SK-N-SH treated with all-trans-retinoic acid at 6 μM for 48 hours (cell line): ENCODE measurements at regions not wholly inside any gene's neighbourhood (a gene's known extent, or its start where the extent isn't known, plus 50 kb on each side); places are given as distances from the start of the nearest gene placed in this dataset.

Experiments
- ATAC-seq: fragments of 200-7000 bp; cut with Tn5 transposase; 3 replicates; pipeline ENCODE4 v1.9.1; 2020; ENCODE audit warnings: mild to moderate bottlenecking, moderate library complexity
- ARNTL ChIP-seq: fragments of 450-650 bp; formaldehyde crosslinking; IDR thresholded peaks from 2 replicates; pipeline ENCODE4 v1.5.0; 2020; ENCODE audit warnings: low read depth, mild to moderate bottlenecking, moderate library complexity, borderline replicate concordance
- BACH2 ChIP-seq: fragments of 250-450 bp; sonication (Bioruptor Pico); IDR thresholded peaks from 2 replicates; pipeline ENCODE4 v1.9.0; 2021; ENCODE audit warnings: mild to moderate bottlenecking, borderline replicate concordance
- CSDC2 ChIP-seq: fragments of 250-450 bp; sonication (Bioruptor Pico); IDR thresholded peaks from 2 replicates; pipeline ENCODE4 v1.5.0; 2020; ENCODE audit warnings: mild to moderate bottlenecking, moderate library complexity
- ESRRG ChIP-seq: fragments of 250-450 bp; sonication (Bioruptor Pico); IDR thresholded peaks from 2 replicates; pipeline ENCODE4 v1.6.1; 2021; ENCODE audit warnings: mild to moderate bottlenecking
- GLIS3 ChIP-seq: fragments of 250-450 bp; sonication (Bioruptor Pico); IDR thresholded peaks from 2 replicates; pipeline ENCODE4 v1.5.0; 2020; ENCODE audit warnings: mild to moderate bottlenecking, moderate library complexity
- ISL1 ChIP-seq: fragments of 250-450 bp; sonication (Bioruptor Pico); IDR thresholded peaks from 2 replicates; pipeline ENCODE4 v2.1.2; 2022; ENCODE audit warnings: mild to moderate bottlenecking, moderate library complexity
- PPARA ChIP-seq: fragments of 250-450 bp; sonication (Bioruptor Pico); IDR thresholded peaks from 2 replicates; pipeline ENCODE4 v1.5.0; 2020; ENCODE audit warnings: mild to moderate bottlenecking, borderline replicate concordance
- RARB ChIP-seq: fragments of 250-450 bp; sonication (Bioruptor Pico); IDR thresholded peaks from 2 replicates; pipeline ENCODE4 v1.8.0; 2021; ENCODE audit warnings: mild to moderate bottlenecking, moderate library complexity
- TCF4 ChIP-seq: fragments of 250-450 bp; sonication (Bioruptor Pico); IDR thresholded peaks from 2 replicates; pipeline ENCODE4 v1.8.0; 2021; ENCODE audit warnings: mild to moderate bottlenecking, moderate library complexity, borderline replicate concordance
- ZC3H10 ChIP-seq: fragments of 250-450 bp; sonication (Bioruptor Pico); IDR thresholded peaks from 2 replicates; pipeline ENCODE4 v1.5.1; 2021; ENCODE audit warnings: mild to moderate bottlenecking, moderate library complexity
- ZFP3 ChIP-seq: fragments of 250-450 bp; sonication (Bioruptor Pico); IDR thresholded peaks from 2 replicates; pipeline ENCODE4 v1.5.0; 2020; ENCODE audit warnings: mild to moderate bottlenecking, moderate library complexity
- ZFP30 ChIP-seq: fragments of 450-650 bp; formaldehyde crosslinking; IDR thresholded peaks from 2 replicates; pipeline ENCODE4 v1.5.0; 2022; ENCODE audit warnings: mild to moderate bottlenecking, moderate library complexity
- ZNF565 ChIP-seq: fragments of 450-650 bp; formaldehyde crosslinking; conservative IDR thresholded peaks from 2 replicates; pipeline ENCODE4 v1.5.0; 2020; ENCODE audit warnings: low read depth, mild to moderate bottlenecking, moderate library complexity
- TF ChIP-seq, protein P1 (sequence below): fragments of 250-450 bp; sonication (Bioruptor Pico); IDR thresholded peaks from 2 replicates; pipeline ENCODE4 v1.5.1; 2020; ENCODE audit warnings: low read depth, mild to moderate bottlenecking, moderate library complexity
- TF ChIP-seq, protein P2 (sequence below): fragments of 250-450 bp; sonication (Bioruptor Pico); IDR thresholded peaks from 2 replicates; pipeline ENCODE4 v1.5.0; 2020; ENCODE audit warnings: mild to moderate bottlenecking, moderate library complexity
- TF ChIP-seq, protein P3 (sequence below): fragments of 250-450 bp; sonication (Bioruptor Pico); IDR thresholded peaks from 2 replicates; pipeline ENCODE4 v1.8.0; 2021; ENCODE audit warnings: low read depth, mild to moderate bottlenecking, moderate library complexity, borderline replicate concordance
- TF ChIP-seq, protein P4 (sequence below): fragments of 250-450 bp; sonication (Bioruptor Pico); IDR thresholded peaks from 2 replicates; pipeline ENCODE4 v1.8.0; 2020; ENCODE audit warnings: mild to moderate bottlenecking, moderate library complexity, borderline replicate concordance

DNA sequence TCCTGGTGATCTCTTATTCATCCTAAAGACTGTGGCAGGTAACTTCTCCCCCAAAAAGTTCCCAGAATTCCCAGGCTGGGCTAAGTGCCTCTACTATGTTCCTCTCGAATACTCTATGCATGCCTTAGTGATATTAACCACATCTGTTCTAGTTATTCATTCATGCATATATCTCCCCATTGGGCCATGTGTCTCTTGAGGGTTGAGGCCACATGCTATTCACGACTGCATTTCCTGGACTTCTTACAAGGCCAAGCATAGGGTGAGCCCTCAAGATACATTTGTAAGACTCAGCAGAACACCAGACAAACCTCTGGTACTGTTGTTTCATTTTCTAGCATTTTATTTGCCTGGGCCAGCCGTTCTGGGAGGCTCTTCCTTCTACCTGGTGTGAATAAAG lies 117.0 kb downstream of the EN1 start (continued):
- TF ChIP-seq, protein P1, sequence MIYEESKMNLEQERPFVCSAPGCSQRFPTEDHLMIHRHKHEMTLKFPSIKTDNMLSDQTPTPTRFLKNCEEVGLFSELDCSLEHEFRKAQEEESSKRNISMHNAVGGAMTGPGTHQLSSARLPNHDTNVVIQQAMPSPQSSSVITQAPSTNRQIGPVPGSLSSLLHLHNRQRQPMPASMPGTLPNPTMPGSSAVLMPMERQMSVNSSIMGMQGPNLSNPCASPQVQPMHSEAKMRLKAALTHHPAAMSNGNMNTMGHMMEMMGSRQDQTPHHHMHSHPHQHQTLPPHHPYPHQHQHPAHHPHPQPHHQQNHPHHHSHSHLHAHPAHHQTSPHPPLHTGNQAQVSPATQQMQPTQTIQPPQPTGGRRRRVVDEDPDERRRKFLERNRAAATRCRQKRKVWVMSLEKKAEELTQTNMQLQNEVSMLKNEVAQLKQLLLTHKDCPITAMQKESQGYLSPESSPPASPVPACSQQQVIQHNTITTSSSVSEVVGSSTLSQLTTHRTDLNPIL: no peak
- no peak for TF ChIP-seq PPARA
- TF ChIP-seq ZFP3 (CRISPR knock-in tag): no peak
- TF ChIP-seq ZNF565 (CRISPR knock-in tag): no peak
- TF ChIP-seq, all 23 proteins: peak for 0

DNA sequence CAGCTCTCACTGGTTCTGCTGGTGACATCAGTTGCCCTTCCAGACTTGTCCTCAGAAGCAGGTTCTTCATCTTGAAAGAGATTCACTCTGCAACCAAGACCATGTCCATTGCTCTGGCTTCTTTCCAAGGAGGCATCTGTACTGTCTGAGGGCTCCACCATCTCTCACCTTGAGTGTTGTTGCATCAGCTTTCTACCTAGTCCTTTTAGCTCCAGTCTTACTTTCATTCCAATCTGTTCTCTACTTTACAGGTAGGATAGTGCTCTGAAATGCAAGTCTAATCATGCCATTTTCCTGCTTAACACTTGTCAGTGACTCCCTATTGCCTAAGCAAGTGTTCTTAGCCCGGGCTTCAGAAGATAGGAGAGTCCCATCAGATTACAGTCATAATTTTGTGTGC lies 117.7 kb downstream of the EN1 start:
- TF ChIP-seq ARNTL (no peak), BACH2 (CRISPR knock-in tag) (no peak), TCF4 (CRISPR knock-in tag) (no peak), PPARA (no peak)
- TF ChIP-seq, protein P2, sequence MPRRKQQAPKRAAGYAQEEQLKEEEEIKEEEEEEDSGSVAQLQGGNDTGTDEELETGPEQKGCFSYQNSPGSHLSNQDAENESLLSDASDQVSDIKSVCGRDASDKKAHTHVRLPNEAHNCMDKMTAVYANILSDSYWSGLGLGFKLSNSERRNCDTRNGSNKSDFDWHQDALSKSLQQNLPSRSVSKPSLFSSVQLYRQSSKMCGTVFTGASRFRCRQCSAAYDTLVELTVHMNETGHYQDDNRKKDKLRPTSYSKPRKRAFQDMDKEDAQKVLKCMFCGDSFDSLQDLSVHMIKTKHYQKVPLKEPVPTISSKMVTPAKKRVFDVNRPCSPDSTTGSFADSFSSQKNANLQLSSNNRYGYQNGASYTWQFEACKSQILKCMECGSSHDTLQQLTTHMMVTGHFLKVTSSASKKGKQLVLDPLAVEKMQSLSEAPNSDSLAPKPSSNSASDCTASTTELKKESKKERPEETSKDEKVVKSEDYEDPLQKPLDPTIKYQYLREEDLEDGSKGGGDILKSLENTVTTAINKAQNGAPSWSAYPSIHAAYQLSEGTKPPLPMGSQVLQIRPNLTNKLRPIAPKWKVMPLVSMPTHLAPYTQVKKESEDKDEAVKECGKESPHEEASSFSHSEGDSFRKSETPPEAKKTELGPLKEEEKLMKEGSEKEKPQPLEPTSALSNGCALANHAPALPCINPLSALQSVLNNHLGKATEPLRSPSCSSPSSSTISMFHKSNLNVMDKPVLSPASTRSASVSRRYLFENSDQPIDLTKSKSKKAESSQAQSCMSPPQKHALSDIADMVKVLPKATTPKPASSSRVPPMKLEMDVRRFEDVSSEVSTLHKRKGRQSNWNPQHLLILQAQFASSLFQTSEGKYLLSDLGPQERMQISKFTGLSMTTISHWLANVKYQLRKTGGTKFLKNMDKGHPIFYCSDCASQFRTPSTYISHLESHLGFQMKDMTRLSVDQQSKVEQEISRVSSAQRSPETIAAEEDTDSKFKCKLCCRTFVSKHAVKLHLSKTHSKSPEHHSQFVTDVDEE (CRISPR knock-in tag): no peak
- TF ChIP-seq, protein P3, sequence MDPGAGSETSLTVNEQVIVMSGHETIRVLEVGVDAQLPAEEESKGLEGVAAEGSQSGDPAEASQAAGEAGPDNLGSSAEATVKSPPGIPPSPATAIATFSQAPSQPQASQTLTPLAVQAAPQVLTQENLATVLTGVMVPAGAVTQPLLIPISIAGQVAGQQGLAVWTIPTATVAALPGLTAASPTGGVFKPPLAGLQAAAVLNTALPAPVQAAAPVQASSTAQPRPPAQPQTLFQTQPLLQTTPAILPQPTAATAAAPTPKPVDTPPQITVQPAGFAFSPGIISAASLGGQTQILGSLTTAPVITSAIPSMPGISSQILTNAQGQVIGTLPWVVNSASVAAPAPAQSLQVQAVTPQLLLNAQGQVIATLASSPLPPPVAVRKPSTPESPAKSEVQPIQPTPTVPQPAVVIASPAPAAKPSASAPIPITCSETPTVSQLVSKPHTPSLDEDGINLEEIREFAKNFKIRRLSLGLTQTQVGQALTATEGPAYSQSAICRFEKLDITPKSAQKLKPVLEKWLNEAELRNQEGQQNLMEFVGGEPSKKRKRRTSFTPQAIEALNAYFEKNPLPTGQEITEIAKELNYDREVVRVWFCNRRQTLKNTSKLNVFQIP (CRISPR knock-in tag): no peak
- TF ChIP-seq, protein P1: no peak
- no peak for ATAC-seq

DNA sequence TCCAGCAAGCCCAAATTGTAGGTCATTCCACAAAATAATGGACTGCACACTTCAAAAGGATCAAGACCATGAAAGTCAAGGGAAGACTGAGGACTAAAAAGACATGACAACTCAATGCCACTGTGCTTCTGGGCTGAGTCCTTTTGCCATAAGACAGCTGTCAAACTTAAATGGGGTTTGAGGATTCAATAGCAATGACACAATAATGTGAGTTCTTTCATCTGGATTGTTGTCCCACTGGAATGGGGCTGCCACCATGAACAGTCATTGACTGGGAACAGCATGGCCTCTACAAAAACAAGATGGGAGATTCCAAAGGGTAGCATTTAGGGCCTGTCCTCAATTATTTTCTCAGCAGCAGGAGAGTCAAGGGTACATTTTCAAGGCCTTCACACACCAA lies 118.5 kb downstream of the EN1 start:
- TF ChIP-seq ISL1 (CRISPR knock-in tag) (no peak), GLIS3 (no peak), BACH2 (CRISPR knock-in tag) (no peak), RARB (CRISPR knock-in tag) (no peak), ZC3H10 (CRISPR knock-in tag) (no peak)
- TF ChIP-seq, protein P1: no peak
- ATAC-seq: no peak

DNA sequence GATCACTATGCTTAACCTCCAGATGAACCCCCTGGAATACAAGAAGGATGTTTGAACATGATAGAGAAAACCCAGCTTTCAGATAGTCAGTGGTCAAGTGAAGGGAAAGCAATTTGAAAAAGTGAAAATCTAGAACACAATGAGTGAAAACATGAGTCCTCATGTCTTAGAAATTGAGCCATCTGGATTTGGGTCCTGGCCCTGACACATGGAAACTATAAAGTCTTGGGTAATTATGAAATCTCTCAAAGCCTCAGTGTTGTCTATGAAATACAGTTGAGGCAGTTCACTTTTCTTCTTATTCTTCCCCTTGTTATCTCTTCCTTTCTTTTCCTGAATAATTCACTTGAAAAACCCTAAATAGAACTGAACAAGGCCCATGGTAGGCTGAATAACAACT lies 120.6 kb downstream of the EN1 start:
- ATAC-seq: no peak
- TF ChIP-seq ESRRG (no peak), ARNTL (no peak), GLIS3 (no peak), RARB (CRISPR knock-in tag) (no peak), ZNF565 (CRISPR knock-in tag) (no peak)
- TF ChIP-seq, protein P2 (CRISPR knock-in tag): no peak

DNA sequence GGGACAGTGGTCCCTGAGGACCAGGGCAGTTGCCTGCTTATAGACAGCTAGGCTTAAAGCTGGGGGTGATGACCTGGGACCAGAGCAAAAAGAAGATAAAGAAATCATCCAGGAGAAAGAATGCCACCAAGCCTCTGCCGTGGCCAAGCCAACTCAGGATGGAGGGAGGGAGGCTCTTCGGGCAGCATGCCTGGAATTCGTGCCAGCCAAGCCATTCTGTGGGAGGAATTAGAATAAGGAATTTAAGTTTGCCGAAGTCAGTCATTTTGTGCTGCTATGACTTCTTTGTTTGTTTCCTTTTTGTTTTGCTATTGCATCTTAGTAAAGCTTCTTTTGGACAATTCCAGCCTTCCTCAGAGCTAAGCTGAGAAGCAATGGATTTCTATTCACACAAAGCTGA lies 124.1 kb downstream of the EN1 start:
- peak; percentile 47 for ATAC-seq
- TF ChIP-seq ZC3H10 (CRISPR knock-in tag): no peak
- no peak for TF ChIP-seq BACH2 (CRISPR knock-in tag)
- no peak for TF ChIP-seq ISL1 (CRISPR knock-in tag)
- TF ChIP-seq TCF4 (CRISPR knock-in tag): no peak
- no peak for TF ChIP-seq ZFP3 (CRISPR knock-in tag)
- TF ChIP-seq ZFP30 (CRISPR knock-in tag): no peak
- TF ChIP-seq, protein P4, sequence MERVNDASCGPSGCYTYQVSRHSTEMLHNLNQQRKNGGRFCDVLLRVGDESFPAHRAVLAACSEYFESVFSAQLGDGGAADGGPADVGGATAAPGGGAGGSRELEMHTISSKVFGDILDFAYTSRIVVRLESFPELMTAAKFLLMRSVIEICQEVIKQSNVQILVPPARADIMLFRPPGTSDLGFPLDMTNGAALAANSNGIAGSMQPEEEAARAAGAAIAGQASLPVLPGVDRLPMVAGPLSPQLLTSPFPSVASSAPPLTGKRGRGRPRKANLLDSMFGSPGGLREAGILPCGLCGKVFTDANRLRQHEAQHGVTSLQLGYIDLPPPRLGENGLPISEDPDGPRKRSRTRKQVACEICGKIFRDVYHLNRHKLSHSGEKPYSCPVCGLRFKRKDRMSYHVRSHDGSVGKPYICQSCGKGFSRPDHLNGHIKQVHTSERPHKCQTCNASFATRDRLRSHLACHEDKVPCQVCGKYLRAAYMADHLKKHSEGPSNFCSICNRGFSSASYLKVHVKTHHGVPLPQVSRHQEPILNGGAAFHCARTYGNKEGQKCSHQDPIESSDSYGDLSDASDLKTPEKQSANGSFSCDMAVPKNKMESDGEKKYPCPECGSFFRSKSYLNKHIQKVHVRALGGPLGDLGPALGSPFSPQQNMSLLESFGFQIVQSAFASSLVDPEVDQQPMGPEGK (CRISPR knock-in tag): no peak
- TF ChIP-seq PPARA: no peak
- TF ChIP-seq, protein P2 (CRISPR knock-in tag): no peak
- no peak for TF ChIP-seq CSDC2 (CRISPR knock-in tag)
